Naive B cell (primary cell): ENCODE measurements at regions not wholly inside any gene's neighbourhood (a gene's known extent, or its start where the extent isn't known, plus 50 kb on each side); places are given as distances from the start of the nearest gene placed in this dataset.
A peak's percentile ranks its signal among the peaks of the same experiment; 100 is the strongest.

ENCODE experiments used
- ATAC-seq, 2 donors: fragments of 150-1000 bp; cut with Tn5 transposase; 2 replicates each; pipeline ENCODE4 v1.10.0; 2021; ENCODE audit warnings: low read depth in 2 of 2, mild to moderate bottlenecking in 2 of 2, moderate library complexity in 2 of 2
- DNase-seq: peaks from one replicate; pipeline ENCODE4 v3.0.0; 2022
- H3K27ac Mint-ChIP-seq, 6 donors: one replicate each; pipeline ENCODE4 v1.8.0; 2020 to 2022; ENCODE audit warnings: mild to moderate bottlenecking in 6 of 6, mixed read lengths in 6 of 6, moderate library complexity in 5 of 6, inconsistent platforms in 2 of 6
- H3K27me3 Mint-ChIP-seq, 3 donors: one replicate each; pipeline ENCODE4 v1.8.0; 2021 to 2022; ENCODE audit warnings: mixed read lengths in 3 of 3, mild to moderate bottlenecking in 1 of 3
- H3K36me3 Mint-ChIP-seq, 2 donors: one replicate each; pipeline ENCODE4 v1.8.0; 2020 to 2022; ENCODE audit warnings: mixed read lengths in 2 of 2, inconsistent platforms in 1 of 2, mild to moderate bottlenecking in 1 of 2
- H3K4me1 Mint-ChIP-seq, 3 donors: one replicate each; pipeline ENCODE4 v1.8.0; 2020 to 2022; ENCODE audit warnings: mixed read lengths in 3 of 3, inconsistent platforms in 1 of 3, mild to moderate bottlenecking in 1 of 3, moderate library complexity in 1 of 3
- H3K4me3 Mint-ChIP-seq, 8 donors: one replicate each; pipeline ENCODE4 v1.8.0; 2020 to 2022; ENCODE audit warnings: mild to moderate bottlenecking in 8 of 8, mixed read lengths in 8 of 8, moderate library complexity in 8 of 8, inconsistent platforms in 2 of 8
- H3K9me3 Mint-ChIP-seq, 7 donors: one replicate each; pipeline ENCODE4 v1.8.0; 2020 to 2022; ENCODE audit warnings: mixed read lengths in 7 of 7, mild to moderate bottlenecking in 5 of 7, inconsistent platforms in 2 of 7, moderate library complexity in 1 of 7

GRCh38 chr20:63132715-63133471 is 83.0 kb downstream of the YTHDF1 start:
- DNase-seq (no peak), ATAC-seq (no peak)
- Mint-ChIP-seq H3K4me1 (no peaks in the 10 kb centered on the region), H3K27ac (no peak overlapping the region), H3K36me3 (peaks cover 0 to 7% of the 10 kb centered on the region in 2 donors), H3K4me3 (no peak overlapping the region), H3K9me3 (peaks cover 0 to 2% (median 0%) of the 10 kb centered on the region in 7 donors), H3K27me3 (peaks cover 8 to 21% (median 12%) of the 10 kb centered on the region in 3 donors)

GRCh38 chr20:63132131-63132714 is 83.7 kb downstream of the YTHDF1 start:
- H3K4me1 Mint-ChIP-seq: no peaks in the 10 kb centered on the region
- peaks cover 0 to 2% (median 0%) of the 10 kb centered on the region in 7 donors for H3K9me3 Mint-ChIP-seq
- ATAC-seq (no peak), DNase-seq (no peak)
- H3K27ac Mint-ChIP-seq: no peak overlapping the region
- peaks cover 8 to 16% (median 12%) of the 10 kb centered on the region in 3 donors for H3K27me3 Mint-ChIP-seq
- no peak overlapping the region for H3K4me3 Mint-ChIP-seq
- peaks cover 0 to 7% of the 10 kb centered on the region in 2 donors for H3K36me3 Mint-ChIP-seq

- peaks cover 0 to 7% of the 10 kb centered on the region in 2 donors for H3K36me3 Mint-ChIP-seq
- DNase-seq (no peak), ATAC-seq (no peak)
- peaks cover 11 to 23% (median 19%) of the 10 kb centered on the region in 3 donors for H3K27me3 Mint-ChIP-seq
- H3K27ac Mint-ChIP-seq: no peak overlapping the region
- H3K9me3 Mint-ChIP-seq: peaks cover 0 to 2% (median 0%) of the 10 kb centered on the region in 7 donors
- no peaks in the 10 kb centered on the region for H3K4me1 Mint-ChIP-seq
- H3K4me3 Mint-ChIP-seq: no peak overlapping the region
These were observed 85.0 kb downstream of the YTHDF1 start for GRCh38 chr20:63130658-63131577.

- H3K4me3 Mint-ChIP-seq: no peak overlapping the region
- no peaks in the 10 kb centered on the region for H3K4me1 Mint-ChIP-seq
- ATAC-seq: no peak
- peaks cover 15 to 29% (median 23%) of the 10 kb centered on the region in 3 donors for H3K27me3 Mint-ChIP-seq
- no peak for DNase-seq
- peaks cover 0 to 7% of the 10 kb centered on the region in 2 donors for H3K36me3 Mint-ChIP-seq
- H3K27ac Mint-ChIP-seq: no peak overlapping the region
- peaks cover 0 to 2% (median 0%) of the 10 kb centered on the region in 7 donors for H3K9me3 Mint-ChIP-seq
These were observed 85.8 kb downstream of the YTHDF1 start for GRCh38 chr20:63129991-63130657.

GRCh38 chr20:63129376-63129965 is 86.5 kb downstream of the YTHDF1 start:
- Mint-ChIP-seq H3K4me3 (no peak overlapping the region), H3K4me1 (no peaks in the 10 kb centered on the region), H3K9me3 (peaks cover 0 to 2% (median 0%) of the 10 kb centered on the region in 7 donors), H3K27ac (no peak overlapping the region), H3K27me3 (peaks cover 19 to 35% (median 28%) of the 10 kb centered on the region in 3 donors), H3K36me3 (peaks cover 0 to 7% of the 10 kb centered on the region in 2 donors)
- no peak for DNase-seq
- ATAC-seq: no peak

- H3K4me1 Mint-ChIP-seq: no peaks in the 10 kb centered on the region
- H3K36me3 Mint-ChIP-seq: peaks cover 0 to 7% of the 10 kb centered on the region in 2 donors
- peak overlapping the region in 1 of 8 donors; percentile 60 for H3K4me3 Mint-ChIP-seq
- no peak overlapping the region for H3K27ac Mint-ChIP-seq
- peaks cover 19 to 40% (median 34%) of the 10 kb centered on the region in 3 donors for H3K27me3 Mint-ChIP-seq
- ATAC-seq: no peak
- no peak for DNase-seq
- H3K9me3 Mint-ChIP-seq: peaks cover 0 to 2% (median 0%) of the 10 kb centered on the region in 7 donors
These were observed 87.0 kb downstream of the YTHDF1 start for GRCh38 chr20:63128956-63129355.

- no peaks in the 10 kb centered on the region for H3K4me1 Mint-ChIP-seq
- no peak overlapping the region for H3K4me3 Mint-ChIP-seq
- H3K27ac Mint-ChIP-seq: no peak overlapping the region
- ATAC-seq: no peak
- no peak for DNase-seq
- H3K36me3 Mint-ChIP-seq: peaks cover 0 to 7% of the 10 kb centered on the region in 2 donors
- H3K27me3 Mint-ChIP-seq: peaks cover 19 to 41% (median 34%) of the 10 kb centered on the region in 3 donors
- peaks cover 0 to 2% (median 0%) of the 10 kb centered on the region in 7 donors for H3K9me3 Mint-ChIP-seq
These were observed 87.6 kb downstream of the YTHDF1 start for GRCh38 chr20:63128367-63128766.

- no peak for DNase-seq
- H3K4me3 Mint-ChIP-seq: no peak overlapping the region
These were observed 88.1 kb downstream of the YTHDF1 start for GRCh38 chr20:63127700-63128364.

GRCh38 chr20:63126876-63127699 is 88.8 kb downstream of the YTHDF1 start:
- Mint-ChIP-seq H3K27ac (peak overlapping the region in 1 of 6 donors; percentile 49), H3K4me3 (no peak overlapping the region), H3K4me1 (no peaks in the 10 kb centered on the region), H3K27me3 (peaks cover 24 to 41% (median 30%) of the 10 kb centered on the region in 3 donors), H3K36me3 (peaks cover 0 to 7% of the 10 kb centered on the region in 2 donors), H3K9me3 (peaks cover 0 to 6% (median 0%) of the 10 kb centered on the region in 7 donors)
- DNase-seq (no peak), ATAC-seq (no peak)

More at GRCh38 chr20:63127700-63128364, 88.1 kb downstream of the YTHDF1 start:
- no peak for ATAC-seq
- peaks cover 19 to 41% (median 34%) of the 10 kb centered on the region in 3 donors for H3K27me3 Mint-ChIP-seq
- H3K27ac Mint-ChIP-seq: no peak overlapping the region
- H3K9me3 Mint-ChIP-seq: peaks cover 0 to 2% (median 0%) of the 10 kb centered on the region in 7 donors
- H3K4me1 Mint-ChIP-seq: no peaks in the 10 kb centered on the region
- peaks cover 0 to 7% of the 10 kb centered on the region in 2 donors for H3K36me3 Mint-ChIP-seq

- no peak for ATAC-seq
- H3K27me3 Mint-ChIP-seq: peaks cover 19 to 33% (median 22%) of the 10 kb centered on the region in 3 donors
- H3K9me3 Mint-ChIP-seq: peaks cover 0 to 6% (median 0%) of the 10 kb centered on the region in 7 donors
- H3K27ac Mint-ChIP-seq: no peak overlapping the region
- H3K4me3 Mint-ChIP-seq: no peak overlapping the region
- no peaks in the 10 kb centered on the region for H3K4me1 Mint-ChIP-seq
- DNase-seq: no peak
- peaks cover 0 to 7% of the 10 kb centered on the region in 2 donors for H3K36me3 Mint-ChIP-seq
These were observed 89.9 kb downstream of the YTHDF1 start for GRCh38 chr20:63125838-63126601.

- DNase-seq: no peak
- Mint-ChIP-seq H3K4me3 (no peak overlapping the region), H3K27me3 (peaks cover 19 to 32% (median 27%) of the 10 kb centered on the region in 3 donors), H3K36me3 (peaks cover 0 to 7% of the 10 kb centered on the region in 2 donors), H3K9me3 (peaks cover 0 to 6% (median 0%) of the 10 kb centered on the region in 7 donors), H3K27ac (no peak overlapping the region), H3K4me1 (no peaks in the 10 kb centered on the region)
- ATAC-seq: no peak
These were observed 90.4 kb downstream of the YTHDF1 start for GRCh38 chr20:63125581-63125837.
